ENCODE measurements at regions not wholly inside any gene's neighbourhood (a gene's known extent, or its start where the extent isn't known, plus 50 kb on each side); places are given as distances from the start of the nearest gene placed in this dataset.

DNA sequence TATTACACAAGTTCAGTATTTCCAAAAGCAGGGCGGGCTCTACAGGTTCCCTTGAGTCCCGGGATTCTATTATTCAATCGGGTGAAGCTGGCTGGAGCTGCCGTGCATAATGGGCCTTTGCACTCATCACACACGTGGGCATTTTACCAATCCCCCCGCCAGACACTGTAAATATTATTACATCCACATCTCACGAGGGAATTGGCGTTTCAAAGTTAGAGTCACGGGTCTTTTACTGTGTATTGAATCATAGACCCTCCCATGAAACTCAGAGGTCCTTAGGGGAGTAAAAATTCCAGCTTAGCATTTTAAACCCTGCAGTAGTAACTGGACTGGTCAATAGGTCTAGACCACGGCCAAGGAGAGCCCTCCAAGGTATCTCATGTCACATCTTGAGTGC, 70.3 kb downstream of the MAP1LC3B2 start:
- peaks cover 4% of the 10 kb centered on the region for H3K27me3 Mint-ChIP-seq (ENCODE audit: low read depth)
- H3K4me1 Mint-ChIP-seq = peaks cover 11% of the 10 kb centered on the region
- no peaks in the 10 kb centered on the region for H3K9me3 Mint-ChIP-seq
- H3K36me3 Mint-ChIP-seq (ENCODE audit: low read depth) = no peaks in the 10 kb centered on the region
- no peak overlapping the region for H3K4me3 Mint-ChIP-seq
- DNase-seq (ENCODE audit: low read depth, low spot score) = no peak
- TF ChIP-seq CTCF (conservative IDR thresholded peaks at IDR 0.05) = no peak
- H3K27ac Mint-ChIP-seq (ENCODE audit: unreplicated experiment) = no peak overlapping the region

GRCh38 chr12:116628989-116629388, 69.8 kb downstream of the MAP1LC3B2 start:
- no peak for TF ChIP-seq CTCF (conservative IDR thresholded peaks at IDR 0.05)
- H3K27ac Mint-ChIP-seq (ENCODE audit: unreplicated experiment) = no peak overlapping the region
- H3K9me3 Mint-ChIP-seq = no peaks in the 10 kb centered on the region
- peaks cover 4% of the 10 kb centered on the region for H3K27me3 Mint-ChIP-seq (ENCODE audit: low read depth)
- H3K4me1 Mint-ChIP-seq = peaks cover 11% of the 10 kb centered on the region
- no peak for DNase-seq (ENCODE audit: low read depth, low spot score)
- no peaks in the 10 kb centered on the region for H3K36me3 Mint-ChIP-seq (ENCODE audit: low read depth)
- no peak overlapping the region for H3K4me3 Mint-ChIP-seq

DNA sequence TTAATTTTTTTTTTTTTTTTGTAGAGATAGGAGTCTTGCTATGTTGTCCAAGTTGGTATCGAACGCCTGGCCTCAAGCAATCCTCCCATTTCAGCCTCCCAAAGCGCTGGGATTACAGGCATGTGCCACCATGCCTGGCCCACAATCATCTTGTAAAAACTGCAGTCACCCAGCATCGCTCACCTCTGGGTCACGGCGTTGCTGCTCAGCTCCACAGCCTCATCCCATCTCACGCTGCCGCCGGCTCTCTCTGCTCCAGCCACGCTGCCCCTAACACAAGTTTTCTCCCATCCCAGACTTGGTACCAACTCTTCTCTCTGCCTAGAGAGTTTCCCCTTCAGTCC, 69.2 kb downstream of the MAP1LC3B2 start:
- no peaks in the 10 kb centered on the region for H3K36me3 Mint-ChIP-seq (ENCODE audit: low read depth)
- H3K4me3 Mint-ChIP-seq = no peak overlapping the region
- H3K9me3 Mint-ChIP-seq = no peaks in the 10 kb centered on the region
- TF ChIP-seq CTCF (conservative IDR thresholded peaks at IDR 0.05) = no peak
- H3K27me3 Mint-ChIP-seq (ENCODE audit: low read depth) = peaks cover 4% of the 10 kb centered on the region
- peaks cover 11% of the 10 kb centered on the region for H3K4me1 Mint-ChIP-seq
- DNase-seq (ENCODE audit: low read depth, low spot score) = no peak
- peak overlapping the region; percentile 63 for H3K27ac Mint-ChIP-seq (ENCODE audit: unreplicated experiment)

Measured in neural crest cell (in vitro differentiated cells).